ENCODE measurements at regions not wholly inside any gene's neighbourhood (a gene's known extent, or its start where the extent isn't known, plus 50 kb on each side); places are given as distances from the start of the nearest gene placed in this dataset.

DNA sequence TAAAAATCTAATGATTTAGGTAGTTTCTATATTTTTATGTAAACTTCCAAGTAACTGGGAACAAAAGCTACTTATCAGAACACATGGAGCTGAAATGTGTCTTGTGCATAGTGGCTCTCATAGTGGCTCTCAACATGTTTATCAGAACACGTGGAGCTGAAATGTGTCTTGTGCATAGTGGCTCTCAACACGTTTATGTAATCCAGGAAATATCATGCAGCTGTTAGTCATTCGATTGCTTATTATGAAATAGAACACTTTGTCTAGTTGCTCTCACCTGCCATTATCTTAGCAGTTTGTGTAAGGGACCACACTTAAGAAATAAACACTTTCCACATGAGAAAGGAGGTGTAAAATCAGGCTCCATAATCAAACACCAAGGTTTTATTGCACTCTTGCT, 119.2 kb upstream of the ASCC3 start:
- Histone ChIP-seq H3K27me3 (ENCODE audit: control insufficient read depth in 4 of 4, insufficient read depth in 4 of 4, low read length in 3 of 4) (no peaks in the 10 kb centered on the region), H3K4me3 (ENCODE audit: low read depth in 1 of 3, low read length in 3 of 3) (no peak overlapping the region), H3K27ac (ENCODE audit: low read depth in 1 of 2, low read length in 2 of 2) (no peak overlapping the region), H3K4me1 (ENCODE audit: control insufficient read depth in 4 of 4, insufficient read depth in 4 of 4, low read length in 3 of 4) (no peaks in the 10 kb centered on the region), H3K9ac (ENCODE audit: low read depth in 1 of 2, low read length in 2 of 2) (no peak overlapping the region), H3K9me3 (ENCODE audit: control insufficient read depth in 4 of 4, low read length in 3 of 4) (no peaks in the 10 kb centered on the region), H3K36me3 (ENCODE audit: control insufficient read depth in 4 of 4, insufficient read depth in 3 of 4, low read depth in 1 of 4, low read length in 3 of 4) (no peaks in the 10 kb centered on the region)
- TF ChIP-seq EGR1 (IDR thresholded peaks at IDR 0.05; ENCODE audit: low read depth in 2 of 2), result no peak
- TF ChIP-seq, protein P1, sequence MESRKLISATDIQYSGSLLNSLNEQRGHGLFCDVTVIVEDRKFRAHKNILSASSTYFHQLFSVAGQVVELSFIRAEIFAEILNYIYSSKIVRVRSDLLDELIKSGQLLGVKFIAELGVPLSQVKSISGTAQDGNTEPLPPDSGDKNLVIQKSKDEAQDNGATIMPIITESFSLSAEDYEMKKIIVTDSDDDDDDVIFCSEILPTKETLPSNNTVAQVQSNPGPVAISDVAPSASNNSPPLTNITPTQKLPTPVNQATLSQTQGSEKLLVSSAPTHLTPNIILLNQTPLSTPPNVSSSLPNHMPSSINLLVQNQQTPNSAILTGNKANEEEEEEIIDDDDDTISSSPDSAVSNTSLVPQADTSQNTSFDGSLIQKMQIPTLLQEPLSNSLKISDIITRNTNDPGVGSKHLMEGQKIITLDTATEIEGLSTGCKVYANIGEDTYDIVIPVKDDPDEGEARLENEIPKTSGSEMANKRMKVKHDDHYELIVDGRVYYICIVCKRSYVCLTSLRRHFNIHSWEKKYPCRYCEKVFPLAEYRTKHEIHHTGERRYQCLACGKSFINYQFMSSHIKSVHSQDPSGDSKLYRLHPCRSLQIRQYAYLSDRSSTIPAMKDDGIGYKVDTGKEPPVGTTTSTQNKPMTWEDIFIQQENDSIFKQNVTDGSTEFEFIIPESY (IDR thresholded peaks at IDR 0.05), result no peak
- TF ChIP-seq FOXA2 (IDR thresholded peaks at IDR 0.05), result no peak
- no peak for TF ChIP-seq HNF4A (conservative IDR thresholded peaks at IDR 0.05)
- no peak for TF ChIP-seq MAX (IDR thresholded peaks at IDR 0.05)
- TF ChIP-seq GABPA (IDR thresholded peaks at IDR 0.05 in 1 of 2, conservative IDR thresholded peaks at IDR 0.05 in 1 of 2), result no peak
- no peak for TF ChIP-seq JUND (IDR thresholded peaks at IDR 0.05)
- 54% methylated on average over 3 of the region's 3 CpGs for WGBS
- DNase-seq (ENCODE audit: low spot score), result no peak

DNA sequence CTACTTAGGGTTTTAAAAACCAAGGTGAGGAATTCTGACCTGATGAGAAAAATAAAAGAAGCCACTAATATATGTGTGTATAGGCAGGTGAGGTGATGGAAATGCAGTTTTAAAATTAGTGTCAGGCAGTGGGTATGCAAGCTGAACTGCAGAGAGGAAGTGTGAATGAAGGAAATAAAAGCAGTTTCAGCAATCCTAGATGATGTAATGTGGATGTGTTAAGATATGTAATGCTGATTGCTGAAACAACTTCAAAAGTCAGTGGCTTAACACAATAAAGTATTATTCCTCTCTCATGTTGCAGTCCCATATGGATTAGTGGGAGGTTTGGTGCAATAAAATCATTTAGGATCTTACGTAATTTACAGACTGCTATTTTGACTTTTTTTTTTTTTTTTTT, 119.9 kb upstream of the ASCC3 start:
- Histone ChIP-seq H3K27me3 (ENCODE audit: control insufficient read depth in 4 of 4, insufficient read depth in 4 of 4, low read length in 3 of 4) (no peaks in the 10 kb centered on the region), H3K4me3 (ENCODE audit: low read depth in 1 of 3, low read length in 3 of 3) (no peak overlapping the region), H3K9me3 (ENCODE audit: control insufficient read depth in 4 of 4, low read length in 3 of 4) (no peaks in the 10 kb centered on the region), H3K9ac (ENCODE audit: low read depth in 1 of 2, low read length in 2 of 2) (no peak overlapping the region), H3K36me3 (ENCODE audit: control insufficient read depth in 4 of 4, insufficient read depth in 3 of 4, low read depth in 1 of 4, low read length in 3 of 4) (no peaks in the 10 kb centered on the region), H3K4me1 (ENCODE audit: control insufficient read depth in 4 of 4, insufficient read depth in 4 of 4, low read length in 3 of 4) (no peaks in the 10 kb centered on the region), H3K27ac (ENCODE audit: low read depth in 1 of 2, low read length in 2 of 2) (no peak overlapping the region)
- no peak for DNase-seq (ENCODE audit: low spot score)
- WGBS, result 92% methylated on average over 1 of the region's 1 CpG
- TF ChIP-seq FOXA1 (IDR thresholded peaks at IDR 0.05) (no peak), GABPA (IDR thresholded peaks at IDR 0.05 in 1 of 2, conservative IDR thresholded peaks at IDR 0.05 in 1 of 2) (no peak), RXRA (IDR thresholded peaks at IDR 0.05) (no peak)

GRCh38 chr6:101001607-101002006, 120.5 kb upstream of the ASCC3 start:
- H3K27me3 ChIP-seq (ENCODE audit: control insufficient read depth in 4 of 4, insufficient read depth in 4 of 4, low read length in 3 of 4), result no peaks in the 10 kb centered on the region
- no peak overlapping the region for H3K4me3 ChIP-seq (ENCODE audit: low read depth in 1 of 3, low read length in 3 of 3)
- H3K9ac ChIP-seq (ENCODE audit: low read depth in 1 of 2, low read length in 2 of 2), result no peak overlapping the region
- TF ChIP-seq GABPA (IDR thresholded peaks at IDR 0.05 in 1 of 2, conservative IDR thresholded peaks at IDR 0.05 in 1 of 2) (no peak), RXRA (IDR thresholded peaks at IDR 0.05) (no peak)
- TF ChIP-seq, protein P2, sequence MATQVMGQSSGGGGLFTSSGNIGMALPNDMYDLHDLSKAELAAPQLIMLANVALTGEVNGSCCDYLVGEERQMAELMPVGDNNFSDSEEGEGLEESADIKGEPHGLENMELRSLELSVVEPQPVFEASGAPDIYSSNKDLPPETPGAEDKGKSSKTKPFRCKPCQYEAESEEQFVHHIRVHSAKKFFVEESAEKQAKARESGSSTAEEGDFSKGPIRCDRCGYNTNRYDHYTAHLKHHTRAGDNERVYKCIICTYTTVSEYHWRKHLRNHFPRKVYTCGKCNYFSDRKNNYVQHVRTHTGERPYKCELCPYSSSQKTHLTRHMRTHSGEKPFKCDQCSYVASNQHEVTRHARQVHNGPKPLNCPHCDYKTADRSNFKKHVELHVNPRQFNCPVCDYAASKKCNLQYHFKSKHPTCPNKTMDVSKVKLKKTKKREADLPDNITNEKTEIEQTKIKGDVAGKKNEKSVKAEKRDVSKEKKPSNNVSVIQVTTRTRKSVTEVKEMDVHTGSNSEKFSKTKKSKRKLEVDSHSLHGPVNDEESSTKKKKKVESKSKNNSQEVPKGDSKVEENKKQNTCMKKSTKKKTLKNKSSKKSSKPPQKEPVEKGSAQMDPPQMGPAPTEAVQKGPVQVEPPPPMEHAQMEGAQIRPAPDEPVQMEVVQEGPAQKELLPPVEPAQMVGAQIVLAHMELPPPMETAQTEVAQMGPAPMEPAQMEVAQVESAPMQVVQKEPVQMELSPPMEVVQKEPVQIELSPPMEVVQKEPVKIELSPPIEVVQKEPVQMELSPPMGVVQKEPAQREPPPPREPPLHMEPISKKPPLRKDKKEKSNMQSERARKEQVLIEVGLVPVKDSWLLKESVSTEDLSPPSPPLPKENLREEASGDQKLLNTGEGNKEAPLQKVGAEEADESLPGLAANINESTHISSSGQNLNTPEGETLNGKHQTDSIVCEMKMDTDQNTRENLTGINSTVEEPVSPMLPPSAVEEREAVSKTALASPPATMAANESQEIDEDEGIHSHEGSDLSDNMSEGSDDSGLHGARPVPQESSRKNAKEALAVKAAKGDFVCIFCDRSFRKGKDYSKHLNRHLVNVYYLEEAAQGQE (IDR thresholded peaks at IDR 0.05), result no peak
- no peaks in the 10 kb centered on the region for H3K4me1 ChIP-seq (ENCODE audit: control insufficient read depth in 4 of 4, insufficient read depth in 4 of 4, low read length in 3 of 4)
- no peaks in the 10 kb centered on the region for H3K36me3 ChIP-seq (ENCODE audit: control insufficient read depth in 4 of 4, insufficient read depth in 3 of 4, low read depth in 1 of 4, low read length in 3 of 4)
- H3K27ac ChIP-seq (ENCODE audit: low read depth in 1 of 2, low read length in 2 of 2), result no peak overlapping the region
- DNase-seq (ENCODE audit: low spot score), result no peak
- 69% methylated on average over 1 of the region's 1 CpG for WGBS
- H3K9me3 ChIP-seq (ENCODE audit: control insufficient read depth in 4 of 4, low read length in 3 of 4), result no peaks in the 10 kb centered on the region
